Ishikawa (cell line): ENCODE measurements at regions not wholly inside any gene's neighbourhood (a gene's known extent, or its start where the extent isn't known, plus 50 kb on each side); places are given as distances from the start of the nearest gene placed in this dataset.

Source experiments
- CEBPB ChIP-seq: IDR thresholded peaks from 2 replicates; pipeline ENCODE4 v1.6.1; 2012
- CREB1 ChIP-seq: IDR thresholded peaks from 2 replicates; pipeline ENCODE4 v1.6.1; 2012; ENCODE audit warnings: low read depth
- EP300 ChIP-seq: IDR thresholded peaks from 2 replicates; pipeline ENCODE4 v1.6.1; 2012; ENCODE audit warnings: borderline replicate concordance
- RAD21 ChIP-seq: IDR thresholded peaks from 2 replicates; pipeline ENCODE4 v1.6.1; 2012; ENCODE audit warnings: low read depth
- REST ChIP-seq: IDR thresholded peaks from 2 replicates; pipeline ENCODE4 v1.6.1; 2012; ENCODE audit warnings: low read depth, mild to moderate bottlenecking
- TAF1 ChIP-seq: IDR thresholded peaks from 2 replicates; pipeline ENCODE4 v1.6.1; 2012; ENCODE audit warnings: low read depth, mild to moderate bottlenecking
- TCF12 ChIP-seq: IDR thresholded peaks from 2 replicates; pipeline ENCODE4 v1.6.1; 2012; ENCODE audit warnings: low read depth
- USF1 ChIP-seq: IDR thresholded peaks from 2 replicates; pipeline ENCODE4 v1.6.1; 2012
- YY1 ChIP-seq: IDR thresholded peaks from 2 replicates; pipeline ENCODE4 v1.6.1; 2012; ENCODE audit warnings: low read depth
- ZBTB7A ChIP-seq: IDR thresholded peaks from 2 replicates; pipeline ENCODE4 v1.6.1; 2012; ENCODE audit warnings: low read depth
- TF ChIP-seq, protein P1 (sequence below): IDR thresholded peaks from 2 replicates; pipeline ENCODE4 v1.6.1; 2012

DNA sequence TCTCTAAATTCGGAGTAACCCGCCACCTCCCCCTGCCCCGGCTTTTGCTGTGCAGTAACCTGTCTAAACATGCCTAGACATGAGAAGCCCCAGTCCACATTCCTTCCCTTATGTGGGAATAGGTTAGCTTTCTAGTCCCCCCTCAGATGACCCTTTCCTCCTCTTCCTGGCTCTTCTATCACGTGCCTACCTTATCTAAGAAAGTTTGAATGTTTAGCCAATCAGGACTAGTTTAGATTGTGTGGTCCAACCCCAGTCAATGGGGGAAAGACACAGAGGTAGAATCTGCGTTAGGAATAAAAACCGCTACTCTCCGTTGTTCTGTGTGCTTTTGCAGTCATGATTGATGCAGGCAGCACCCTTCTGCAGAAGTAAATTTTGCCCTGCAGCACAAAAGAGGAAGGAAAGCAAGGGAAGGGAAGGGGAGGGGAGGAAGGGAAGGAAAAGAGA, 69.0 kb upstream of the CD93 start:
- TF ChIP-seq RAD21, result no peak
- no peak for TF ChIP-seq TAF1
- no peak for TF ChIP-seq CEBPB
- no peak for TF ChIP-seq EP300
- no peak for TF ChIP-seq REST
- TF ChIP-seq CREB1, result no peak
- no peak for TF ChIP-seq TCF12
- TF ChIP-seq, protein P1, sequence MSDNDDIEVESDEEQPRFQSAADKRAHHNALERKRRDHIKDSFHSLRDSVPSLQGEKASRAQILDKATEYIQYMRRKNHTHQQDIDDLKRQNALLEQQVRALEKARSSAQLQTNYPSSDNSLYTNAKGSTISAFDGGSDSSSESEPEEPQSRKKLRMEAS, result no peak
- no peak for TF ChIP-seq YY1
- no peak for TF ChIP-seq USF1
- no peak for TF ChIP-seq ZBTB7A
